NCI-H2171 treated with DMSO at 0.1 percent for 48 hours (cell line): ENCODE measurements at regions not wholly inside any gene's neighbourhood (a gene's known extent, or its start where the extent isn't known, plus 50 kb on each side); places are given as distances from the start of the nearest gene placed in this dataset.

Source experiments
- DNase-seq: peaks from one replicate; lab custom pipeline; 2025; lab: John Stamatoyannopoulos, UW

DNA sequence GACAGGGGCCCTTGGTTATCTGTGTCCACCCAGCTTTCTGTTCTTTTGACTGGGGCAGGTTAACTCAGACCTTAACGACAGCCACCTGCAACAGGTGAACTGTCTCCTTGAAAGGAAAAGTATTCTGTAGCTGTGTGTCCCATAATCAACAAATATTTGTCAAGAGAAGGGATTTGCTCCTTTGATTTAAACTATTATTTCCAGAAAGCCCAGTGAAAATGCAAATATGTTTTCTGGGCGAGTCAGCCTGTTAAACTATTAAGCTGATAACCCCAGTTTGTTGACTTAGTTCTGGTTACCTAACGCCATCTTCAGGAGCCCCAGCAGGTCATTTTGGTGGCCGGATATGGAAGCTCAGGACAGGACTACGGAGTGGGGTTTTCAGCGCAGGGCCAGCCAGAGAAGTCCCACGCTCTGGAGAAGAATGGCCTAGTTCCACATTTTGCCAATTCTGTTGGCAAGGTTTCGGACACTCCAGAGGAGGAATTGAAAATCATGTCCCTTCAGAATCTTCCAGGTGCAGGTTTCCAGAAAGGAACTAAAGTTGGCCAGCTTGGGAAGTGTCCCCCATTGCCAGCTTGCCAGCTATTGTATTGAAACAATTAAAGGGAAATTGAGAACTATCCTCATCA is 54.5 kb downstream of the ADRA2A start:
- DNase-seq, result no peak

DNA sequence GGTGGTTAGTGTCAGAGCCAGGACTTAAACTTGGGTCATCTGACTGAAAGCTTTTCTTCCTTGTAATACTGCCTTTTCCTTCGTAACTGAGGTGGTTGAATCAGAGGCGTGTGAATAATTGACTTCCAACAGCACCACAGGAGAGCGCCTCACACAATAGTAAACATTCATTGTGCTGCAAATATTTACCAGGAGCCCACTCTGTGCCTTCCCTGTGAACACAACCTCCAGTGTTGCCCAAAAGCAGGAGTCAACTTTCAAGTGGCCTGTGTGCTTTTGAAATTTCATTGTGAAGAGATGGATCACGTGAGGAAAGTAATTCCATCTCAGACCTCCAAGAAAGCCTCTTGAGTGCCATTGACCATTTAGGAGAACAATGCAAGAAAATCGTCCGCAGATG is 60.2 kb downstream of the ADRA2A start:
- DNase-seq, result no peak

DNA sequence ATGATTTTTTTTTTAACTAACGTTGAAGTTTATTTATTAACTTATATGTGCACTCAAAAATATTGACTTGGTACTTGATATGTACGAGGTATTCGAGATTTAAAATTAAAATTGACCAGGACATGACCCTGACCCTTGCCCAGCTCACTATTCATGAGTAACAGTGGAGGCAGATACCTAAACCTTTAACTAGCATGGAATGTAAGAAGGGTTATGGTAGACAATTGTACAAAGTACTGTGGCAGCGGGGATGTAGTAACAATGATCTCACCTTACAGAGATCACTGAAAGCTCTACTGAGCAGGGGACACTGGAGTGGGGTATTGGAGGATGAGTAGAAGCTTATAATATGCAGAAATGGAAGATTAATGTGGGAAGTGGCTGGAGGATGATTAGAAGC is 60.8 kb downstream of the ADRA2A start:
- no peak for DNase-seq

DNA sequence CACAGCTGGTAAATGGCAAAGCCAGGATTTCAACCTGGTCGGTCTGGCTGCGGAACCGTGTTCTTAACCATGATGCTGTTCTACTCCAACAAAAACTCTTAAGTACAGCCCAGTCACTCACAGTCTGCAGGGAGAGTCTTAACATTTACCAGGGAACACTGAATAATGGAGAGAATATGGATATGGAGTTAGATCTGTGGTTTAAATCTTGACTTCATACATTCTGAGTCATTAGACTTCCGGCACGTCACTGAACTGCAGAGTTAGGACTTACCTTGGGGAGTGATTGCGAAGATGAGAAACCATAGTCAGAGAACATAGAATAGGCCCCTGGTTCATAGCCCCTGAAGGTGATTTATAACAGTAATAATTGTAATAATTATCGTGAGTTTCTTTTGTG is 61.7 kb downstream of the ADRA2A start:
- DNase-seq, result no peak

DNA sequence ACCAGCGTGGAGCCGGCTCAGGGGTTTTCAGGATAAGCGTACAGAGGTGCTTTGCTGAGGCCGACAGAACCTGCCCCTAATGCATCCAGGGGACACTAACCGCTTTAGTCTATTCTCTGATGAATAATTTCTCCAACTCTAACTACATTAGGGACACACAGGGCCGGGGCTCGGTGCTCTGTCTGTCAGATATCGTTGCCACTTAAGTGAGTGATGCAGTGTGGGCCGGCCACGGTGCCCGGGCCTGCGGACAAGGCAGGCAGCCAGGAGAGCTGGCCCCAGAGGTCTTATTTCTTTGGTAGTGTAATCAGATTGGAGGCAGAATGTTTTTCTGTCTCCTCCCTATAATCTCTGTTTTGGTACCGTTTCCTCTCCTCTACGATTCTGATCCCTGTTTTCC is 62.7 kb downstream of the ADRA2A start:
- no peak for DNase-seq

DNA sequence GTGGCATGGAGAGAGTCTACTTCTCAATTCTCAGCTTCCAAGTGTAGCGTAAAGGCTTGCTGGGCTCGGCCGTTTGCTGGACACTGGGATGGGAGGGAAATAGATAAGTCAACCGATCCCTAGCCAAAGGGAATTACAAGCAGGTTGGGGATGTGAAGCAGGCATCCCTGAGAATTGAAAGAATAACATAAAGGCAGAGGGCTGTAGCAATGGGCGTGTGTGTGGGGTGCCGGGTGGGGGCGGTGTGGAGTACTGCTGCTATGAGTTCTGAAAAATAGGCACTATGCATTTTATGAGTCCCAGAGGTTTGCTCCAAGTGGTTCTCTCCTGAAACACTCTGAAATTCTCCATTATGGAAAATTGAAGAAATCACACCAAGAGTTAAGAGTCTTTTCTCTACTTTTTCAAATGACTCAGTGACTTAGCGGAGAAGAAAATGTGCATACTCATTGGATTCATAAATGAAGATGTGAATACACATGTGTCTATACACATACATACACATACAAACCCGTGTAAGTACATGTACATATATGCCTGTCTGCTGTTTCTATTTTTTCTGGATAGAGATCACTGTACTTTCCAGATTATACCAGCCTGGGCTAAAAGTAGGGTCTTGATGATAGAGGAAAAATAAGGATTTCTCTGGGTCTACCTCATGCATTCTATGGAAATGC is 65.4 kb downstream of the ADRA2A start:
- no peak for DNase-seq

DNA sequence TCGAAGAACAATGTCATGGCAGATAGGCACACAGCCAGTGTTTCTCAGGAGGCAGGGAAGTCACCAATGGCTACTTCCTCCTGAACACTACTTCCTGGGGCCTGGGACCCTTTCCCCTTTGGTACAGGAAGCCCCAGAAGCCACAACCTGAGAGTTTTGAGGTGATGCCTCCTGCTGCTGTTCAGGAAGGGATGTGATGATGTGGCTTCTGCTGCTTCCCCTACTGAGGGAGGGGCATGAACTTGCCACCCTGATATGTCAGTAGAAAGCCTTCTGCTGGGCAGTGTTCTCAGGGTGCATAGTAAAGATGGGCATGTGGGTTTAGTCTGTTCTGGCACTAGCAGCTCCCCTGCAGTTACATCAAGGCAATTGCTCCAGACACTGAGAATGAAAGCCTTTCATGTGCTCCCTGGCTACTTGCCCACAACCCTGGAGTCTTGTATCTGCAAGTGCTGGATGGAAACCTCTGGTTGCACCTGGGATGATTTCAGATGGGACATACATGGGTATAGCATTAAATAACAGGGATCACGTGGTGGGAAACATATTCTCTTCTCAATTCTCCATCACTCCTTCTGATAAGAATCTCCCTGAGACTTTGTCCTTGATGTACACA is 69.3 kb downstream of the ADRA2A start:
- DNase-seq, result no peak

DNA sequence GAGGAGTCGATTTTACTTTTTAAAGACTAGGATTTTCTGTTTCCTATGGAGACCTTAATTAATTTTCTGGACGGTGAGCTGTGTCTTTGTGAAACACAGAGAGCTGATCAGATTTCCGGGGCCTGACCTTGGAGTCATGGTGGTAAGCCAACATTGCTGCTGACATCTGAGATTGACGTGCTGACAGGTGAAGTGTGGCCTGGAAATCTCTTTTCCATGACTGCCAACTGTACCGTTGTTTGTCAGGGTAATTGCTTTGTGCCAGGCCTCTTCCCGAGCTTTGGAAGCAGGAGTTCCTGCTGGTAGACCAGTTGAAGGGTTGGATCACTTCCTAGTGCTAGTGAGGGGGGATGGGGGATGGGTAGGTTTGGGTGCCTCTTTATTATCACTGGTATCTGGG is 71.2 kb downstream of the ADRA2A start:
- DNase-seq, result no peak

DNA sequence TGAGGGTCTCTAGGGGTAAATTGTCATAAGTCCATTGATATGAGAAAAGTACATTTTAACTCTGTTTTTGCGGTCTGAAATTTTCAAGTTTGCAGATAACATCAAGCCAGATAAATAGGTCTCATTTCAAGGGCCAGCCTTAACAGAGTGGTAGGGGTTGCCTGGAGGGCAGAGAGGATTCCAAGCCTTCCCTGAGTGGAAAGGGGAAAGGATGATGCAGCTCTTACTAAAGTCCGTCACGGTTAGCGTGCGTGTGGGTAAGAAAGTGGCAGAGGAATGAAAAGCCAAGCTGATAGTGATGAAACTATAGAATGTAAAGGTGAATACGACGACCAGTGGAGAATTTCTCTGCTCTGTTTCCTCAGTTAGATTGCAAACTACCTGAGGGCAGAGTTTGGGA is 71.6 kb downstream of the ADRA2A start:
- no peak for DNase-seq

DNA sequence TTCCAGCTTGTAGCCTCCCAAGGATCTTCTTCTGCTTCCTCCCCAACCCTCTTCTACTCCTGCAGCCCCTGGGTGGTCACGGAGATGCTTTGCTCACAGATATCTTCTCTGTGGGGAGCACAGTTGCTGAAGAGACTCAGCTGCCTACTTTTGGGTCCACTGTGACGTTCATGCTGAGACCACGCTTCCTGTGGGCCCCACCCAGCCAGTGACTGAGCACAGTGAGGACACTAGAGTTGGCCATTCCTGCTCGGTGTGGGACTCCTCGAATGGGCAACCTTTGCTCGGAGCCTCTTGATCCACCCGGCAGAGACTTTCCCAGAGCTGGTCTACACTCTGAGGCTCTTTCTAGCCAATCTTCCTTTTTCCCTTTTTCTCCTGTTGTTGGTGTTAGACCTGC is 73.9 kb downstream of the ADRA2A start:
- DNase-seq, result no peak

DNA sequence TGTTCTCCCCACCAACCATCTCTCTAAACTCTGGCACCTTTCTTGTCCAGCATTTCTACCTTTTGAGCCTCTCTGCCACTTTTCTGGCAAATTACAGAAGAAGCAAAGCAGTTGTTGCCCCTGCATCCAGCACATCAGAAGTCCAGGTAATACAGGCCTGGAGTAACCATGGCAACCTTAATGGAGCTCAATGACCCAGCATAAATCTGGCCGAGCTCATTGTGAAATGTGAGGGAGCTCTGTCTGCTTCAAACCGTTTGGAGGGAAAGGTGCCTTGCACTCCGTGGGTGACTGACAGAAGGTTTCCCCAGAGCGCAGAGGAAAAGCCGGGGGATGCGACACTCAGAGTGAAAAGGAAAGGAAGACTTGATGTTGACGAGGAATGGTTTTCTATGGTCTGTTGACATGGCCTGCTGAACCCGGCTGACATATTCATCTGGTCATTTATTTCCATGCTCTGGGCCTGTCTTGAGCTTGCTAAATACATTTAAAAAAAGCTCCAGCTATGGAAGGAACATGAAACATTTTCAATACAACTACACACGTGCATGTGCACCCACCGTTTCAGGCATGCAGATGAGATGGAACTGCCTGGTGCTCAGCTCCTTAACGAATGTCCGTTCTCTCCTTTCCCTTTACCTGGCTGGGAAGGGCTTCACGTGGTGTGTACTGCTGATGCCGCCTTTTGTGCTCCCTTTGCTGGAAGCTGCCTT is 74.9 kb downstream of the ADRA2A start:
- no peak for DNase-seq

DNA sequence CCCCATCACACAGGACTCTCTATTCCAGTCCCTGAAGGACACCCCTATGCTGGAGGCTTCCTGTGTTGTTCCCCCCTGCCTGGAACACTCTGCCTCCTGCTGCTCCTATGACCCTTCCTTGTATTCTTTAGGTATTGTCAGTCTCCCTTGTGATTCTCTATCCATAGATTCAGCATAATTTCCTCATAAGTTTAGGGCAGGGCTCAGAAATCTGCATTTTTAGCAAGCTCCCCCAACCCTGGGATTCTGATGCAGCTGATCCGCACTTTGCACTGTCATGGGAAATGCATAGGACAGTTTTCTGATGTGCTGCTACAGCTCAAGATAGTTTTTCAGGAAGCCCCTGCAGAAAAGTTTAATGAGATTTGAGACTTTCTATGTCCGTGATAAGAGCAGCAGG is 79.9 kb downstream of the ADRA2A start:
- DNase-seq, result no peak

DNA sequence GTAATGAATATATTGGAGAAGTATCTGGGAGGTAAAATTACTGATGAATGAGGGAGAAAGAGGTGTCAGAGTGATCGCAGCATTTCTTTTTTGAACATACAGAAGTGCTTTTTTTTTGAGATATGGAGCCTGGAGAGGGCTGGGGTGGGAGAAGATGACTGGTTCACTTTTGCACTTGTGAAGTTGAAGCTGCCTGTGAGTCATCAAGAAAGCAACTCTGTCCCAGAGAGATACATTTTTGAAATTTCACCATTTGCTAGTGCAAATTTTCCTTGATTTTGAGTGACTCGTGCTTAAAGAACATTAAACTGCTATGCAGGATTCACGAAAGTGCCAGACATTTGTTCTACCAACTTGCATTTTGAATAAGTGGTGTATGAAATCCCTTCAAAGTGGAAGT is 81.8 kb downstream of the ADRA2A start:
- DNase-seq, result no peak

DNA sequence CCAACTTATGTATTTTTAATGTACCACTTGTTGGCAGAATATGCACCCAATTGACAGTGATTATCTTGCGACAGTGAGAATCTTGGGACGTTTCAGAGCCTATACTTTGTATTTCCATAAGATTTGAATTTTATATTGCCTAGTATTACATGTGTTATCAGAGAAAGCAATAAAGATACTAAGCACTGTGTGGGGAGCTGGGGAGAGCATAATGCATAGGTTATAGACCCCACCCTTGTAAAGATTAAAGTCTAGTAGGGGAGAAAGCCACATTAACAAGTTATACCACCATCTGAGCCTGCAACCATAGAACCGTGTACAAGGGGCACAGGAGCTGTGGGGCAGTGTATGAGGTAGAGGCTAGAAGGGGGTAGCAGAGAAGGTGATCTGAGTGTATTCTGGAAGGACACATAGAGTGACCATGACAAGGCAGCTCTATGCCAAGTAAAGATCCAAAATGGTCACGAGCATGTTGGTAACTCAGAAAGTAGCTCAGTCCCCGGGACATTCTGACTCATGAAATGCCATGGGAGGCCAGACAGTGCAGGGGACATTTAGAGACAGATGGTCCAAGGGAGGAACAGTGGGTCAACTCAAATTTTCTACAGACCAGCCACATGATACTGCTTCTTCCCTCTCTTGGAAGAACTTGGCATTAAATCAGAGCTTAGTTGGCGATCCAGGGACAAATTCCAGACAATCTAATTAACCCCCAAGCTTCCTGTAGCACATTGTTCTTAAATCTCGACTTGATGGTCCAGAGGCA is 84.5 kb downstream of the ADRA2A start:
- DNase-seq, result no peak

DNA sequence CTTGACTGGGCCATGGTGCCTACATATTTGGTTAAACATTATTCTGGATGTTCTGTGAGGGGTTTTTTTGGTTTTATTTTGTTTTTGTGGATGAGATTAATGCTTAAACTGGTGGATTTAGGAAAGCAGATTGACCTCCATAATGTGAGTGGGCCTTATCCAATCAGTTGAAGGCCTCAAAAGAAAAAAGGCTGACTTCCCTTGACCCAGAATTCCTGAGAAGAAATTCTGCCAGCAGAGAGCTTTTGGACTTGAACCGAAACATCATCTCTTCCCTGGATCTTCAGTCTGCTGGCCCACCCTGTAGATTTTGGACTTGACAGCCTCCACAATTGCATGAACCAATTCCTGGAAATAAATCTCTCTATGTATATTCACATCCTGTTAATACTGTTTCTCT is 94.4 kb downstream of the ADRA2A start:
- no peak for DNase-seq

DNA sequence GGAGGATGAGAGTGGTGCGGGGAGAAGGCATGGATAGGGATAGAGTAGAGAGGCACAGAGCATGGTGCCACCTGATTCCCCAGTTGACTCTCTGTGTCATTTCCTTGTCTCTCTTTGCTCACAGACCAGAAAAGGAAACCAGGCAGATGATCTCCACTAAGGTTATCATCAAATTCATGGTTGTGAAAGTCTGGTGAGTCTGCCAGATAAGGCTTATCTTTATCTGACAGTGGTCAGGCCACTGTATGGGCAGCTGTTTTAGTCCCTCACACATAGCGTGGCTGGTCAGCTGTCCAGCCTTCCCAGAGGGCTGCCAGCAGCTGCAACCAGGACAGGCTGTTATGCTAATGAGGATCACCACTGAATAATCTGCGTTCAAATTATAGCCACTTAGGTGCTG is 99.0 kb downstream of the ADRA2A start:
- DNase-seq, result no peak

DNA sequence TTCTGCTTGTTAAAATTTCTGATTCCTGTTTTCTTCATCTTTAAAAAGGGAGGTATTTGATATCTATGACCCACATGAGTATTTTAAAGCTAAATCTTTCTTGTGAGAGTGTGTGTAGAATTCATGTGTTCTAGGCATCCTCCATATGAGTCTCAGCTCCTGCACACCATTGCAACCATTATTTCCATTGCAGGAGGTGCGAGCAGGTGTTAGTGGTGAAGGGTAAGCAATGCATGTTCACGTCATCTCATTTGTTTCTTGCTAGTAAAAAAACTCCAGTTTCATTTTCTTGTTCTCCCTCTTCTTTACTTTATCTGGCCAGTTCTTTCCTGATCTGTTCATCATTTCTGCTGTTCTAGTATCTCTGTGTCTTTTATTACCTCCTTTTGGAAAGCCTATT is 100.5 kb downstream of the ADRA2A start:
- no peak for DNase-seq

DNA sequence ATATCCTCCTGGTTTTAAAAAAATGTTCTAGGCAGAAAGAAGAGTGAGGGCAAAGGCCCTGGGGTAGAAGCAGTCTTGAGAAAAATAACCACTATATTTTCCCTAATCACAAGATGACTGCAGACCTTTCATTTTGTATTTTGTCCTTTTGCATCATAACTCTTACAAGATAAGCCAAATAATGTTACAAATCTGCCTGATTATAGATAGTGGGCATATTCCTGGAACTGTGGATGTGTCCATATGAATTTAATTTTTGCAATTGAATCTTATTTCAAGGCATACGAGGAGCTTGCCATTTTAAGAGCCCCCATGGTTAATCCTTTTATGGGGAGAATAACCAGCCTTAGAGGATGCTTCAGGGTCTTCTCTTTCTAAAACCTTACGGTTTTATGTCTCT is 102.7 kb downstream of the ADRA2A start:
- DNase-seq, result no peak

DNA sequence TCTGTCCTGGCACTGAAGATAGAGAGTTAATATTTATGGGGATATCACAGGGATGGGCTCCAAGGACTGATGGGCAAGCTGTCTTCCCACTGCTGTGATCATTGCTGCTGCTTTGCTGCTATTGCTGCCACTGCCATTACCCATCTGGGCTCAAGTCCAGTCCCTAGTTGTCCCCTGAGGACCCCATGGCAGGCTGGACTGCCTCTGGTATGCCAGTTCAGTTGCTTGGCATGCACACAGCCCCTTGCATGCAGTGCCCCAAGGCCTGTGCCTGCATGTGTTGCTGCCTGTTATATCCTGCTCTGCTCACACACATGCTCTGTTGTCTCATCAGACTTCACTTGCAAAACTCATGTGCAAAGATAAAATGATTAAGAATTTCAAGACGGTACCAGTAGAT is 109.5 kb downstream of the ADRA2A start:
- DNase-seq, result no peak

DNA sequence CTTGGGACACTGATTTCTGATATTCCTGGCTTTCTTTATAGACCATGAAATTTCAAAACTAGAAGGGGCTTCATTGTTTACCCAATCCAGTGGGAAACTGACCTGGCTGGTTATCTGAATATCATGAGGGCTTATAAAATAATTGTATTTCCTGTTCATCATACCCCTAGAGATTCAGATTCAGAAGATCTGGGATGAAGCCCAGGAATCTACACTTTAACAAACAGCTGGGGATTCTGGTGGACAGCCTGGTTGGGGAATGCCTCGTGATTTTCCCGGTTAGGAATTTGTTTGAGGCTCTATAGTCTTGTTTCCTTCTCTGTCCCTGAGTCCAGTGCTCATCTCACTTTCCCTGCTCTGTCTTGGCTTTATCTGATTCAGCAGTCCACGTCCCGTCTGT is 110.3 kb downstream of the ADRA2A start:
- DNase-seq, result no peak

DNA sequence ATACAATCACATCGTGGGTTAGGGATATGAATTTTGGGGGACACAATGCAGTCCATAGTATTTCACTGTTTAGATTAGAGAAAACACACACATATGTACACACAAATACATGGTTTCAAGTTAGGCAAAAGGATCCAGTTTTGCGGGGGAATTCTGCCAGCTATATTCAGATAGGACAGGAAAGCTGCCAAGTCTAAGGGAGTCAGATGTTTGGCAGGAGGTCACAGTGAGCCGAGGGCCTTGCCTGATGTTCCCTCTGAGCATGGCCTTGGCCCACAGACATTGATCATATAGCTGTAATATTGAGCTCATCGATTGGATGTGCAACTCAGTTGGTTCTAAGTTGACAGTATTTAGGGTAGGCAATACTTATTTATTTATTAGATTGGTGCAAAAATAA is 122.8 kb downstream of the ADRA2A start:
- DNase-seq, result no peak

DNA sequence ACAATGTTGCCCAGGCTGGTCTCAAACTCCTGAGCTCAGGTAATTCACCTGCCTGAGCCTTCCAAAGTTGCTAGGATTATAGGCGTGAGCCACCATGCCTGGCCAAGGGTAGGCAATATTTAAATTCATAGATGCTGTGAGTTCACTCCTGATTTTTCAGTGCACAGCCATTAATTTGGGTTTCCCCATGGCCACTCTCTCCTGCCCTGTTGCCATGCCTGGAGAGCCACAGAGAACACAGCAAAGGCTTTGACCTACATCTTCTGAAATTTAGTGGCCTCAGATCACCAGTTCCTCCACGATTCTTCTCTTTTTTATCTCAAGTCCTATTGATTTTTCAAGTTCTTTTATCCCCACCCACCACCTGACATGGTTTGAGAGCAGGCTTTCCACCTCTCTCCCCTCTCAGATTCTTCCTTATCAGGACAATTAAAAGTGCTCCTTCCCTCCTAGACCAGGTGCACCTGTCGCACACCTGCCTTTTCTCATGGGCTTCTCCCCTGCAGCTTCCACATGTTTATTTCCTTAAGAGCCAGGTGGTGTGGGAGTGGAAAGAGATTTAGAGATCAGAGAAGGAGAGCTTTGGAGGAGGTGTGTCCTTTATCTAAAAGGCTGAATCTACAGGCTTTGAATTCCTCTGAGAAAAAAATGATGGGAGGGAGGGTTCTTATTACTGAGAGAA is 123.8 kb downstream of the ADRA2A start:
- peak; percentile 49 for DNase-seq
